Omental fat pad (tissue), 3 donors: ENCODE measurements at regions not wholly inside any gene's neighbourhood (a gene's known extent, or its start where the extent isn't known, plus 50 kb on each side); places are given as distances from the start of the nearest gene placed in this dataset.

Source experiments
- ATAC-seq: fragments of 150-250 bp; one replicate; pipeline ENCODE4 v1.9.1; 2016; ENCODE audit warnings: mild to moderate bottlenecking, moderate library complexity; ENCODE audit not compliant: low FRiP score
- DNase-seq: peaks from one replicate; pipeline ENCODE4 v3.0.0-alpha.2; 2019; ENCODE audit warnings: low spot score
- TF ChIP-seq, protein P1 (sequence below), 3 donors: fragments of 450-650 bp; IDR thresholded peaks; one replicate each; pipeline ENCODE4 v1.5.1; 2016 to 2017; ENCODE audit warnings: antibody characterized with exemption in 3 of 3, mild to moderate bottlenecking in 3 of 3, moderate library complexity in 2 of 3

DNA sequence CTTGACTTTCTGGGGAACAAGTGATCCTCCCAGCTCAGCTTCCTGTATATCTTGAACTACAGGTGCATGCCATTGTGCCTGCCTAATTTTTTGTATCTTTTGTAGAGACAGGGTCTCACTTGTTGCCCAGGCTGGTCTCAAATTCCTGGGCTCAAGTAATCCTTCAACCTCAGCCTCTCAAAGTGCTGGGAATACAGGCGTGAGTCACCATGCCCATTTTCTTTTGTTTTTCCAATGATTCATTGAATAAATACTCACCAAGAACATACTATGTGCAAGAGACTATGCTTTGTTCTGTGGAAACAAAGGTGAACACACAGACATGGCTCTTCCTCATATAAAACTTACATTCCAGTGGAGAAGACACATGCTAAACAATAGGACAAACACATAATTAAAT, 407.8 kb upstream of the DAB1 start:
- DNase-seq (no peak), ATAC-seq (no peak)
- TF ChIP-seq, protein P1, sequence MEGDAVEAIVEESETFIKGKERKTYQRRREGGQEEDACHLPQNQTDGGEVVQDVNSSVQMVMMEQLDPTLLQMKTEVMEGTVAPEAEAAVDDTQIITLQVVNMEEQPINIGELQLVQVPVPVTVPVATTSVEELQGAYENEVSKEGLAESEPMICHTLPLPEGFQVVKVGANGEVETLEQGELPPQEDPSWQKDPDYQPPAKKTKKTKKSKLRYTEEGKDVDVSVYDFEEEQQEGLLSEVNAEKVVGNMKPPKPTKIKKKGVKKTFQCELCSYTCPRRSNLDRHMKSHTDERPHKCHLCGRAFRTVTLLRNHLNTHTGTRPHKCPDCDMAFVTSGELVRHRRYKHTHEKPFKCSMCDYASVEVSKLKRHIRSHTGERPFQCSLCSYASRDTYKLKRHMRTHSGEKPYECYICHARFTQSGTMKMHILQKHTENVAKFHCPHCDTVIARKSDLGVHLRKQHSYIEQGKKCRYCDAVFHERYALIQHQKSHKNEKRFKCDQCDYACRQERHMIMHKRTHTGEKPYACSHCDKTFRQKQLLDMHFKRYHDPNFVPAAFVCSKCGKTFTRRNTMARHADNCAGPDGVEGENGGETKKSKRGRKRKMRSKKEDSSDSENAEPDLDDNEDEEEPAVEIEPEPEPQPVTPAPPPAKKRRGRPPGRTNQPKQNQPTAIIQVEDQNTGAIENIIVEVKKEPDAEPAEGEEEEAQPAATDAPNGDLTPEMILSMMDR (IDR thresholded peaks at IDR 0.05), result no peak

DNA sequence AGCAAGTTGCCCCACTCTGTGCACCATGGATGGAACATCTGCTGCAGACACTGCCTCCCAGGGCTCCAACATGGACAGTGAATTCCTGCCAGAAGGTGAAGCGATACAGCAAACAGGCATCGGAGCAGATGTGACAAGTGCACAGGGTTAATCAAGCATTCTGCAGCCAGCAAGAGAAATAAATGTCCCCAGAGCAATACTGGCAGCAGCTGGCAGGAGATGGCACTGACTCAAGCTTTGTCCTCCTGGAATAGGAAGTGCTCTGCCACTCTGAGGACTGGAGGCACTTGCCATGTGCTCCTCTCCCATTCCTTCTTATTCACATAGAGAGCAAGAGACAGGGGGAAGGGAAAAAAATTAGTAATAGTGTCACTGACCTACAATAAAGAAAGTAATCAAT, 402.7 kb upstream of the DAB1 start:
- no peak for DNase-seq
- TF ChIP-seq, protein P1 (IDR thresholded peaks at IDR 0.05), result no peak
- ATAC-seq, result no peak

DNA sequence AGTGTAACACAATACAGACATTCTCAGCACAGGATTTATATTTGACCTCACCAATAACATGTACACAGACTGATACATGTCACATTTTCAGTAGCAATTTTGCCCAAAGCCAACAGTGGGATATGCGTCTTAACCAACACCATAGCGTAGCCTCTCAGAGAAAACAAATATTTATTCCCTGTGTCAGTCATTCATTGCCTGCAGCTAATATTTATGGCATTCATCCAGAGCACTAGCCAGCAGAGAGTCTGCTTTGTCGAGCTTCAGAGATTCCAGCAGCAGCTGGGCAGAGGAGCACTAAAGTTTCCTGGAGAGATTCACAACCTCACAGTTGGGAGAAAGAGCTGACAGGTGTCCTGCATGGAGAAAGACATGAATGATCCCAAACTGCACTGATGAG, 400.7 kb upstream of the DAB1 start:
- DNase-seq, result no peak
- ATAC-seq, result no peak
- TF ChIP-seq, protein P1 (IDR thresholded peaks at IDR 0.05), result no peak

DNA sequence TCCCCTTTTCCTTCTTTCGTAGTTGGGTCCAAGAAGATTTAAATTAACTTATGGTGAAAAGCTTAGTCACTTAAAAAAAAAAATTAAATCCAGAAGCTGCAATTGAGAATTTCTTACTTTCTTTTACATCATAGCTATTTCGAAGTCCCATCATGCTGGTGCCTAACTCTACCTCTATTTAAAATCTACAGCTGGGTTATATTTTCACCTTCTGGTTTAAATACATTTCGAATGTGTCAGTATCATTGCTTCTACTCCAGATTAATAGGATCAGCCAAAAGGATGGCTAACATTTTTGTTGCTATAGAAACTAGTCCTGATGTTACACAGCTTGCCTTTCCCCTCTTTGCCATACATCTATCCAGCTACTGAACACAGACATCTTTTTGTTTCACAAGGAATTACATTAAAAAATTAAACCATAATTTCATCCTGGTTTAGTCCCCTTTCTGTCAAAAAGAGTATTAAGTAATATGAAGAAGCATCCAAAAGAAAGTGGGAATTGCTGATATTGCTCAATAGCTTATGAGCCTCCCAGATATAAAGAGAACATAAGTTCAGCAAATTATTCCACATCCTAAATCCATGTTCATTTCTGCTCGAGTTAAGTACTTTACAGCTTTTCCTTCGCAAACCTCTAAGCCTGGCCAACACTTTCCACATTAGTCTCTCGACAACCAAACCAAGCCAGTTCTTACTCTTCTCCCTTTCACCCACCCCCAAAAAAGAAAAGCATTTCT, 396.7 kb upstream of the DAB1 start:
- DNase-seq (no peak), ATAC-seq (no peak)
- TF ChIP-seq, protein P1 (IDR thresholded peaks at IDR 0.05), result no peak

DNA sequence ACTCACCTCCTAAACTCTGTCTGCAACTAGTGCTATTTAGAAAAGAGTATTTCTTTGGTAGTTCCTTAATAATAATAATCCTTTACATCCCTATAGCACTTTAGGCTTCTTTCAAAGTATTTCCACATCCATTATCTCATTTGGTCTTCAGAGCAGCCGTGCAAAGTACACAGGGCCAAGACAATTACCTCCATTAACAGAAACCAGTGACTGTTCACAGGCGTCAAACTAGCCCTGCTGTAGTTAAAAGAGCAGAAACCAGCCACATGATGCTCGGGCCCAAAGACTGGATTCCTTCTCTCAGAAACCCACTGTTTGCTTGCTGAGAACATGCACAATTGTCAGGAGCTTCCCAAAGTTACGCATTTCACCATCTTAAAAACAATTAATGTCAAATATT, 396.0 kb upstream of the DAB1 start:
- ATAC-seq, result no peak
- no peak for DNase-seq
- TF ChIP-seq, protein P1 (IDR thresholded peaks at IDR 0.05), result no peak

DNA sequence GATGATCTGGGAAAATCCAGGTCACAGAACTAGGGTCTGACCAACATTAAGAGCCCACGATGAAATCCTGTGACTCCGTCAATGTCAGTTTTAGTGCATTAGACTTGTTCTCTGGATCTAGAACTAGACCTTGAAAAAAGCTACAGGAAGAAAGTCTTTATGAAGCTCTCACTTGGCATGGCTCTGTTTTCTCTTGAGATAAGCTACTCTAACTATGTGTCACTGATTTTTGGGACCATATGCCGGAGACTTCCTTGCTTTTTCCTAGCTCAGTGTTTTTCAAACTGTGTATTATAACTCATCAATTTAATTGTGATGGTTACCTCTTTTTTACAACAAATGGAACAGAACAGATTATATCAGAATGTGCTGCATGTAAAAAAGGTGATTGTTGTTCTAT, 379.7 kb upstream of the DAB1 start:
- TF ChIP-seq, protein P1 (IDR thresholded peaks at IDR 0.05), result no peak
- ATAC-seq (no peak), DNase-seq (no peak)

DNA sequence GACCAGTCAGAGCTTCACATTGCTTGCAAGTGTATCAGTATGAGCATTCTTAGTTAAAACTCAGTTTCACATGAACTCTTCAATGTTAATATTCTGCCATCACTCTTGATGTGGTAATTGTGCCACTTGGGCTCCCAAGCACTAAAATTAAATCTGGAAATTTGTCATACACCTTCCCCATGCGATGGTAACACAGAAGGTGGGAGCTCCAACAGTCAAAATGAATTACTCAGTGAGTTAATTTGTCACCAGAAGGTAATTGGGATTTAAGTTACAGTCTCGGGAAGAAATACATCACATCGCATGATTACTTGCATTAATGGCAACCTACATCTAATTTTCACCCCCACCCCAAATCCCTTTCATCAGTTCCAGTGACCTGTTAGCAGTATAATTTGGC, 376.5 kb upstream of the DAB1 start:
- DNase-seq (no peak), ATAC-seq (no peak)
- TF ChIP-seq, protein P1 (IDR thresholded peaks at IDR 0.05), result no peak
